ENCODE measurements at regions not wholly inside any gene's neighbourhood (a gene's known extent, or its start where the extent isn't known, plus 50 kb on each side); places are given as distances from the start of the nearest gene placed in this dataset.

DNA sequence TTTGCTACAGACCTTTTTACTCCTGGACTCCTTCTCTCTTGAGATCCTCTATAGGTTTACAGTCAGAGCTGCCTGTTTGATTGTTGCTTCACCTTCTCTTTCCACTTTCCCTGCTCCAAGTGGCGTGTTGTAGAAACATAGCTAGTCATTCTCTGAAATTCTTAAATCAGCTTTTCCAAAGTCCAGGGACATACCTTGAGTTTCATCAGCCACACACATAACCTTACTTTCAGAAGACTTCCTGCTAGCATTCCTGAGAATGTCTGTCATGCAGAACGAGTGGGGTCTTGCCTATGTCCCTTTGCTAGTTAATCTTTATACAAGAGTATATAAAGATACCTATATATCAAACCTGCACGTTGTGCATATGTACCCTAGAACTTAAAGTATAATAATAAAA, 230.3 kb upstream of the ZNF462 start (continued):
- TF ChIP-seq FOXA2 (IDR thresholded peaks at IDR 0.05), result no peak

DNA sequence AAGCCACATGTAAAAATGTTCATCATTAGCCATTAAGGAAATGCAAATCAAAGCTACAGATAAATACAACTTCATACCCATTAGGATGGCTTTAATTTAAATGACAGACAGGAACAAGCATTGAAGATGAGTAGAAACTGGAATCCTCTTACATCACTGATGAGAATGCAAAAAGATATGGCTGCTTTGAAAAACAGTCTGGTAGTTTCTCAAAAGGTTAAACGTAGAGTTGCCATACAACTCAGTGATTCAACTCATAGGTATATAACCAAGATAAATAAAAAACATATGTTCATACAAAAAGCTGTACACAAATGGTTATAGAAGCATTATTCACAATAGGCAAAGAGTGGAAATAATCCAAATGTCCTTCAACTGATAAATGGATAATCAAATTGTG, 228.8 kb upstream of the ZNF462 start:
- no peaks in the 10 kb centered on the region for H3K27me3 ChIP-seq (ENCODE audit: control insufficient read depth in 4 of 4, insufficient read depth in 4 of 4, low read length in 3 of 4)
- 75% methylated on average over 1 of the region's 1 CpG for WGBS
- no peak overlapping the region for H3K27ac ChIP-seq (ENCODE audit: low read depth in 1 of 2, low read length in 2 of 2)
- H3K4me1 ChIP-seq (ENCODE audit: control insufficient read depth in 4 of 4, insufficient read depth in 4 of 4, low read length in 3 of 4), result peaks cover 0 to 1% (median 0%) of the 10 kb centered on the region in 4 donors
- H3K36me3 ChIP-seq (ENCODE audit: control insufficient read depth in 4 of 4, insufficient read depth in 3 of 4, low read depth in 1 of 4, low read length in 3 of 4), result no peaks in the 10 kb centered on the region
- H3K9ac ChIP-seq (ENCODE audit: low read depth in 1 of 2, low read length in 2 of 2), result no peak overlapping the region
- DNase-seq (ENCODE audit: low spot score), result no peak
- TF ChIP-seq, protein P1, sequence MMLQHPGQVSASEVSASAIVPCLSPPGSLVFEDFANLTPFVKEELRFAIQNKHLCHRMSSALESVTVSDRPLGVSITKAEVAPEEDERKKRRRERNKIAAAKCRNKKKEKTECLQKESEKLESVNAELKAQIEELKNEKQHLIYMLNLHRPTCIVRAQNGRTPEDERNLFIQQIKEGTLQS (IDR thresholded peaks at IDR 0.05), result no peak
- TF ChIP-seq YY1 (IDR thresholded peaks at IDR 0.05) (no peak), NR2F2 (IDR thresholded peaks at IDR 0.05) (no peak), EGR1 (IDR thresholded peaks at IDR 0.05; ENCODE audit: low read depth in 2 of 2) (no peak), FOXA2 (IDR thresholded peaks at IDR 0.05) (no peak), GABPA (IDR thresholded peaks at IDR 0.05 in 1 of 2, conservative IDR thresholded peaks at IDR 0.05 in 1 of 2) (no peak), HNF4G (IDR thresholded peaks at IDR 0.05) (no peak), HNF4A (conservative IDR thresholded peaks at IDR 0.05) (no peak), RAD21 (IDR thresholded peaks at IDR 0.05) (no peak), RXRA (IDR thresholded peaks at IDR 0.05) (no peak), JUND (IDR thresholded peaks at IDR 0.05) (no peak), SP1 (IDR thresholded peaks at IDR 0.05) (no peak), FOXA1 (IDR thresholded peaks at IDR 0.05) (no peak), TAF1 (conservative IDR thresholded peaks at IDR 0.05) (no peak)
- TF ChIP-seq, protein P2, sequence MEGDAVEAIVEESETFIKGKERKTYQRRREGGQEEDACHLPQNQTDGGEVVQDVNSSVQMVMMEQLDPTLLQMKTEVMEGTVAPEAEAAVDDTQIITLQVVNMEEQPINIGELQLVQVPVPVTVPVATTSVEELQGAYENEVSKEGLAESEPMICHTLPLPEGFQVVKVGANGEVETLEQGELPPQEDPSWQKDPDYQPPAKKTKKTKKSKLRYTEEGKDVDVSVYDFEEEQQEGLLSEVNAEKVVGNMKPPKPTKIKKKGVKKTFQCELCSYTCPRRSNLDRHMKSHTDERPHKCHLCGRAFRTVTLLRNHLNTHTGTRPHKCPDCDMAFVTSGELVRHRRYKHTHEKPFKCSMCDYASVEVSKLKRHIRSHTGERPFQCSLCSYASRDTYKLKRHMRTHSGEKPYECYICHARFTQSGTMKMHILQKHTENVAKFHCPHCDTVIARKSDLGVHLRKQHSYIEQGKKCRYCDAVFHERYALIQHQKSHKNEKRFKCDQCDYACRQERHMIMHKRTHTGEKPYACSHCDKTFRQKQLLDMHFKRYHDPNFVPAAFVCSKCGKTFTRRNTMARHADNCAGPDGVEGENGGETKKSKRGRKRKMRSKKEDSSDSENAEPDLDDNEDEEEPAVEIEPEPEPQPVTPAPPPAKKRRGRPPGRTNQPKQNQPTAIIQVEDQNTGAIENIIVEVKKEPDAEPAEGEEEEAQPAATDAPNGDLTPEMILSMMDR (IDR thresholded peaks at IDR 0.05; ENCODE audit: low read depth, low read length, missing input control), result no peak
- TF ChIP-seq, protein P3, sequence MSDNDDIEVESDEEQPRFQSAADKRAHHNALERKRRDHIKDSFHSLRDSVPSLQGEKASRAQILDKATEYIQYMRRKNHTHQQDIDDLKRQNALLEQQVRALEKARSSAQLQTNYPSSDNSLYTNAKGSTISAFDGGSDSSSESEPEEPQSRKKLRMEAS (IDR thresholded peaks at IDR 0.05), result no peak
- TF ChIP-seq, protein P4, sequence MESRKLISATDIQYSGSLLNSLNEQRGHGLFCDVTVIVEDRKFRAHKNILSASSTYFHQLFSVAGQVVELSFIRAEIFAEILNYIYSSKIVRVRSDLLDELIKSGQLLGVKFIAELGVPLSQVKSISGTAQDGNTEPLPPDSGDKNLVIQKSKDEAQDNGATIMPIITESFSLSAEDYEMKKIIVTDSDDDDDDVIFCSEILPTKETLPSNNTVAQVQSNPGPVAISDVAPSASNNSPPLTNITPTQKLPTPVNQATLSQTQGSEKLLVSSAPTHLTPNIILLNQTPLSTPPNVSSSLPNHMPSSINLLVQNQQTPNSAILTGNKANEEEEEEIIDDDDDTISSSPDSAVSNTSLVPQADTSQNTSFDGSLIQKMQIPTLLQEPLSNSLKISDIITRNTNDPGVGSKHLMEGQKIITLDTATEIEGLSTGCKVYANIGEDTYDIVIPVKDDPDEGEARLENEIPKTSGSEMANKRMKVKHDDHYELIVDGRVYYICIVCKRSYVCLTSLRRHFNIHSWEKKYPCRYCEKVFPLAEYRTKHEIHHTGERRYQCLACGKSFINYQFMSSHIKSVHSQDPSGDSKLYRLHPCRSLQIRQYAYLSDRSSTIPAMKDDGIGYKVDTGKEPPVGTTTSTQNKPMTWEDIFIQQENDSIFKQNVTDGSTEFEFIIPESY (IDR thresholded peaks at IDR 0.05), result no peak
- TF ChIP-seq, protein P5, sequence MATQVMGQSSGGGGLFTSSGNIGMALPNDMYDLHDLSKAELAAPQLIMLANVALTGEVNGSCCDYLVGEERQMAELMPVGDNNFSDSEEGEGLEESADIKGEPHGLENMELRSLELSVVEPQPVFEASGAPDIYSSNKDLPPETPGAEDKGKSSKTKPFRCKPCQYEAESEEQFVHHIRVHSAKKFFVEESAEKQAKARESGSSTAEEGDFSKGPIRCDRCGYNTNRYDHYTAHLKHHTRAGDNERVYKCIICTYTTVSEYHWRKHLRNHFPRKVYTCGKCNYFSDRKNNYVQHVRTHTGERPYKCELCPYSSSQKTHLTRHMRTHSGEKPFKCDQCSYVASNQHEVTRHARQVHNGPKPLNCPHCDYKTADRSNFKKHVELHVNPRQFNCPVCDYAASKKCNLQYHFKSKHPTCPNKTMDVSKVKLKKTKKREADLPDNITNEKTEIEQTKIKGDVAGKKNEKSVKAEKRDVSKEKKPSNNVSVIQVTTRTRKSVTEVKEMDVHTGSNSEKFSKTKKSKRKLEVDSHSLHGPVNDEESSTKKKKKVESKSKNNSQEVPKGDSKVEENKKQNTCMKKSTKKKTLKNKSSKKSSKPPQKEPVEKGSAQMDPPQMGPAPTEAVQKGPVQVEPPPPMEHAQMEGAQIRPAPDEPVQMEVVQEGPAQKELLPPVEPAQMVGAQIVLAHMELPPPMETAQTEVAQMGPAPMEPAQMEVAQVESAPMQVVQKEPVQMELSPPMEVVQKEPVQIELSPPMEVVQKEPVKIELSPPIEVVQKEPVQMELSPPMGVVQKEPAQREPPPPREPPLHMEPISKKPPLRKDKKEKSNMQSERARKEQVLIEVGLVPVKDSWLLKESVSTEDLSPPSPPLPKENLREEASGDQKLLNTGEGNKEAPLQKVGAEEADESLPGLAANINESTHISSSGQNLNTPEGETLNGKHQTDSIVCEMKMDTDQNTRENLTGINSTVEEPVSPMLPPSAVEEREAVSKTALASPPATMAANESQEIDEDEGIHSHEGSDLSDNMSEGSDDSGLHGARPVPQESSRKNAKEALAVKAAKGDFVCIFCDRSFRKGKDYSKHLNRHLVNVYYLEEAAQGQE (IDR thresholded peaks at IDR 0.05), result no peak
- H3K4me3 ChIP-seq (ENCODE audit: low read depth in 1 of 3, low read length in 3 of 3), result no peak overlapping the region
- H3K9me3 ChIP-seq (ENCODE audit: control insufficient read depth in 4 of 4, low read length in 3 of 4), result no peaks in the 10 kb centered on the region

Measured in liver (tissue), 8 donors.